ENCODE measurements at regions not wholly inside any gene's neighbourhood (a gene's known extent, or its start where the extent isn't known, plus 50 kb on each side); places are given as distances from the start of the nearest gene placed in this dataset.

DNA sequence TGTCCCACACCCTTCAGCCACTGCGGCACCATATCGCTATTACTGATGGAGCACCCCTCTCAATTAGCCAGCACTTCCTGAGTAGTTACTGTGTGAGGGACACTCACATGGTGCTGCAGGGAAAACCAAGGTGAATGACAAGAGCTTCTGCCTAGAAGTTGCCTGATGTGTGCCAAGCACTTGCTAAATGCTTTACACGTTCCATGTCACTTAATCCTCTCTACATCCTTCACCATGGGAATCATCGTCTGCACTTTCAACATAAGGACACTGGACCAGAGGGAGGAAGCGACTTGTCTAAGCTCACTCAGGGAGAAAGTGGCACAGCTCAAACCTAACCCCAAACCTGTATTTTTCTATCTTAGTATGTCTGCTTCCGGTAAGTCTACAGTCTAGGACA, 344.8 kb downstream of the SIPA1L2 start:
- no CpG with 5 or more reads among the region's 6 CpGs for WGBS, 2 experiments (ENCODE audit: extremely low coverage in 2 of 2, insufficient read length in 1 of 2)
- dilution Hi-C loops (cut with HindIII; ENCODE audit: low sequenced_read_pairs, unreplicated experiment) (no loop called here), in situ Hi-C loops (cut with MboI; ENCODE audit: low sequenced_read_pairs) (no loop called here), intact Hi-C loops (cut with micrococcal nuclease) (no loop called here)
- Histone ChIP-seq H3K4me1 (ENCODE audit: control insufficient read depth, insufficient read depth, low read length) (peaks cover 2% of the 10 kb centered on the region; the same call in 1 of the 2 replicates), H2BK15ac (ENCODE audit: low read depth, low read length) (no peak overlapping the region), H3K14ac (replicated peaks; ENCODE audit: low read depth, low read length) (no peak overlapping the region), H2AFZ (replicated peaks; ENCODE audit: low read length, poor library complexity) (no peak overlapping the region), H3K9me1 (ENCODE audit: insufficient read depth, low read length) (no peaks in the 10 kb centered on the region), H2AK5ac (ENCODE audit: low read depth, low read length) (no peak overlapping the region), H3K9ac (ENCODE audit: low read depth, low read length) (no peak overlapping the region), H3K23ac (ENCODE audit: low read depth, low read length) (no peak overlapping the region), H2AK9ac (replicated peaks; ENCODE audit: low read depth, low read length, poor library complexity) (no peak overlapping the region), H3K4me3 (ENCODE audit: insufficient read depth, low read depth, low read length) (no peak overlapping the region), H4K8ac (ENCODE audit: low read depth in 2 of 2, low read length in 2 of 2) (no peak overlapping the region), H3K4me2 (ENCODE audit: low read depth, low read length) (no peak overlapping the region), H3K79me1 (ENCODE audit: low read depth in 1 of 2, low read length in 2 of 2) (no peaks in the 10 kb centered on the region), H3K27ac (ENCODE audit: insufficient read depth, low read length) (no peak overlapping the region), H3K27me3 (ENCODE audit: control insufficient read depth, insufficient read depth, low read length) (peaks cover 5% of the 10 kb centered on the region; the same call in 1 of the 2 replicates), H2BK5ac (ENCODE audit: low read depth, low read length, poor library complexity, severe bottlenecking) (no peak overlapping the region), H3K36me3 (ENCODE audit: control insufficient read depth, insufficient read depth, low read length) (no peaks in the 10 kb centered on the region), H4K91ac (ENCODE audit: insufficient read depth, low read depth, low read length) (no peak overlapping the region), H2BK120ac (ENCODE audit: low read depth, low read length) (no peak overlapping the region), H2BK20ac (ENCODE audit: low read depth, low read length) (no peak overlapping the region), H3K9me3 (ENCODE audit: control insufficient read depth, insufficient read depth, low read length) (no peaks in the 10 kb centered on the region), H4K5ac (ENCODE audit: low read depth, low read length) (no peak overlapping the region), H3K18ac (ENCODE audit: low read depth, low read length) (no peak overlapping the region), H3K56ac (ENCODE audit: extremely low read depth, insufficient read depth, low read length) (no peak overlapping the region), H4K20me1 (ENCODE audit: insufficient read depth, low read length) (no peaks in the 10 kb centered on the region), H3K4ac (ENCODE audit: low read depth, low read length) (no peak overlapping the region)
- ChIA-PET CTCF (no interaction called here), POLR2A (ENCODE audit: unreplicated experiment) (no interaction called here)
- ATAC-seq (ENCODE audit: low read depth) (no peak), DNase-seq (no peak)
- BruUV-seq (replicated peaks): no TSS peak
- TF ChIP-seq, protein P1, sequence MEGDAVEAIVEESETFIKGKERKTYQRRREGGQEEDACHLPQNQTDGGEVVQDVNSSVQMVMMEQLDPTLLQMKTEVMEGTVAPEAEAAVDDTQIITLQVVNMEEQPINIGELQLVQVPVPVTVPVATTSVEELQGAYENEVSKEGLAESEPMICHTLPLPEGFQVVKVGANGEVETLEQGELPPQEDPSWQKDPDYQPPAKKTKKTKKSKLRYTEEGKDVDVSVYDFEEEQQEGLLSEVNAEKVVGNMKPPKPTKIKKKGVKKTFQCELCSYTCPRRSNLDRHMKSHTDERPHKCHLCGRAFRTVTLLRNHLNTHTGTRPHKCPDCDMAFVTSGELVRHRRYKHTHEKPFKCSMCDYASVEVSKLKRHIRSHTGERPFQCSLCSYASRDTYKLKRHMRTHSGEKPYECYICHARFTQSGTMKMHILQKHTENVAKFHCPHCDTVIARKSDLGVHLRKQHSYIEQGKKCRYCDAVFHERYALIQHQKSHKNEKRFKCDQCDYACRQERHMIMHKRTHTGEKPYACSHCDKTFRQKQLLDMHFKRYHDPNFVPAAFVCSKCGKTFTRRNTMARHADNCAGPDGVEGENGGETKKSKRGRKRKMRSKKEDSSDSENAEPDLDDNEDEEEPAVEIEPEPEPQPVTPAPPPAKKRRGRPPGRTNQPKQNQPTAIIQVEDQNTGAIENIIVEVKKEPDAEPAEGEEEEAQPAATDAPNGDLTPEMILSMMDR (conservative IDR thresholded peaks at IDR 0.05; ENCODE audit: low read depth, low read length): no peak
- TF ChIP-seq SMC3 (IDR thresholded peaks at IDR 0.05; ENCODE audit: low read depth, low read length) (no peak), RAD21 (IDR thresholded peaks at IDR 0.05; ENCODE audit: low read length) (no peak), NFE2L2 (IDR thresholded peaks at IDR 0.05; ENCODE audit: low read depth, low read length) (no peak), ELK1 (IDR thresholded peaks at IDR 0.05; ENCODE audit: borderline replicate concordance, low read depth, low read length) (no peak), MAFK (IDR thresholded peaks at IDR 0.05; ENCODE audit: low read depth, low read length) (no peak), POLR2A (IDR thresholded peaks at IDR 0.05; ENCODE audit: low read depth, low read length) (no peak), CEBPB (IDR thresholded peaks at IDR 0.05; ENCODE audit: low read depth, low read length) (no peak), CHD1 (IDR thresholded peaks at IDR 0.05; ENCODE audit: low read depth, low read length) (no peak), RFX5 (IDR thresholded peaks at IDR 0.05; ENCODE audit: low read depth, low read length) (no peak), MXI1 (IDR thresholded peaks at IDR 0.05; ENCODE audit: borderline replicate concordance, low read depth, low read length) (no peak), FOS (IDR thresholded peaks at IDR 0.05; ENCODE audit: low read depth, low read length) (no peak), BHLHE40 (IDR thresholded peaks at IDR 0.05; ENCODE audit: low read depth, low read length) (no peak), RCOR1 (IDR thresholded peaks at IDR 0.05; ENCODE audit: insufficient replicate concordance, low read length) (no peak), MAZ (IDR thresholded peaks at IDR 0.05; ENCODE audit: borderline replicate concordance, low read depth, low read length) (no peak)
- TF ChIP-seq, protein P2, sequence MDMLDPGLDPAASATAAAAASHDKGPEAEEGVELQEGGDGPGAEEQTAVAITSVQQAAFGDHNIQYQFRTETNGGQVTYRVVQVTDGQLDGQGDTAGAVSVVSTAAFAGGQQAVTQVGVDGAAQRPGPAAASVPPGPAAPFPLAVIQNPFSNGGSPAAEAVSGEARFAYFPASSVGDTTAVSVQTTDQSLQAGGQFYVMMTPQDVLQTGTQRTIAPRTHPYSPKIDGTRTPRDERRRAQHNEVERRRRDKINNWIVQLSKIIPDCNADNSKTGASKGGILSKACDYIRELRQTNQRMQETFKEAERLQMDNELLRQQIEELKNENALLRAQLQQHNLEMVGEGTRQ (IDR thresholded peaks at IDR 0.05; ENCODE audit: low read depth, low read length): no peak

Measured in IMR-90 (cell line).